Keratinocyte (primary cell): ENCODE measurements at regions not wholly inside any gene's neighbourhood (a gene's known extent, or its start where the extent isn't known, plus 50 kb on each side); places are given as distances from the start of the nearest gene placed in this dataset.

Experiments used
- DNase-seq: peaks from one replicate; pipeline ENCODE4 v3.0.0-alpha.2; 2011; ENCODE audit warnings: low read depth, missing footprints, low spot score
- FAIRE-seq: peaks from 2 replicates; lab custom pipeline; 2011; peaks lifted over from hg19 to GRCh38; lab: Jason Lieb, UNC
- H2AFZ ChIP-seq: 2 replicates; pipeline ENCODE4 v1.6.0; 2012; ENCODE audit warnings: low read length, control low read depth, inconsistent platforms; ENCODE audit not compliant: control insufficient read depth
- H3K27ac ChIP-seq: 2 replicates; pipeline ENCODE4 v1.5.1; 2011; ENCODE audit warnings: low read length; ENCODE audit not compliant: control insufficient read depth, insufficient read depth
- H3K27me3 ChIP-seq: 3 replicates; pipeline ENCODE4 v1.6.0; 2011; ENCODE audit warnings: low read length; ENCODE audit not compliant: control insufficient read depth, insufficient read depth; ENCODE audit errors: extremely low read depth
- H3K36me3 ChIP-seq, 2 experiments: 2 replicates in 1 of 2; 3 replicates in 1 of 2; pipeline ENCODE4 v1.5.1; 2011; ENCODE audit warnings: low read length in 2 of 2, mild to moderate bottlenecking in 1 of 2; ENCODE audit not compliant: control insufficient read depth in 2 of 2, insufficient read depth in 2 of 2; ENCODE audit errors: extremely low read depth in 1 of 2
- H3K4me1 ChIP-seq: 3 replicates; pipeline ENCODE4 v1.5.1; 2011; ENCODE audit warnings: low read length; ENCODE audit not compliant: control insufficient read depth, insufficient read depth; ENCODE audit errors: extremely low read depth
- H3K4me2 ChIP-seq: 3 replicates; pipeline ENCODE4 v1.6.0; 2011; ENCODE audit warnings: low read depth, low read length; ENCODE audit not compliant: control insufficient read depth, insufficient read depth; ENCODE audit errors: extremely low read depth
- H3K4me3 ChIP-seq, 3 experiments: fragments of 200-600 bp in 1 of 3; sonication (generic) in 1 of 3; 2 replicates in 2 of 3; 3 replicates in 1 of 3; pipeline ENCODE4 v1.5.1; 2011 to 2016; ENCODE audit warnings: low read length in 3 of 3, mild to moderate bottlenecking in 3 of 3, control low read depth in 2 of 3, inconsistent platforms in 1 of 3, low read depth in 1 of 3, mixed read lengths in 1 of 3, mixed run types in 1 of 3, moderate library complexity in 1 of 3; ENCODE audit not compliant: control insufficient read depth in 2 of 3, insufficient read depth in 2 of 3; ENCODE audit errors: extremely low read depth in 1 of 3
- H3K79me2 ChIP-seq: 2 replicates; pipeline ENCODE4 v1.6.0; 2012; ENCODE audit warnings: low read length; ENCODE audit not compliant: control insufficient read depth, insufficient read depth
- H3K9ac ChIP-seq: 3 replicates; pipeline ENCODE4 v1.6.0; 2011; ENCODE audit warnings: low read length; ENCODE audit not compliant: control insufficient read depth, insufficient read depth; ENCODE audit errors: extremely low read depth
- H3K9me1 ChIP-seq: 3 replicates; pipeline ENCODE4 v1.6.0; 2011; ENCODE audit warnings: low read length; ENCODE audit not compliant: control insufficient read depth, insufficient read depth; ENCODE audit errors: extremely low read depth
- H3K9me3 ChIP-seq: 2 replicates; pipeline ENCODE4 v1.5.1; 2012; ENCODE audit warnings: low read depth, low read length; ENCODE audit not compliant: control insufficient read depth
- H4K20me1 ChIP-seq: 3 replicates; pipeline ENCODE4 v1.6.0; 2011; ENCODE audit warnings: low read length; ENCODE audit not compliant: control insufficient read depth, insufficient read depth; ENCODE audit errors: extremely low read depth
- EZH2 ChIP-seq: IDR thresholded peaks from one replicate; pipeline ENCODE4 v1.6.1; 2012; ENCODE audit warnings: inconsistent platforms, mild to moderate bottlenecking, low read length, moderate library complexity
- dilution Hi-C: fragments of 300-500 bp; cut with MboI; formaldehyde crosslinking; loops from one replicate; pipeline ENCODE4 v1.7.0; 2020; ENCODE audit warnings: low sequenced_read_pairs; ENCODE audit not compliant: extremely low pct_ligation_motif_present
- TF ChIP-seq, protein P1 (sequence below), 3 experiments: IDR thresholded peaks in 1 of 3; conservative IDR thresholded peaks in 1 of 3; optimal IDR thresholded peaks in 1 of 3; 2 replicates in 2 of 3; 3 replicates in 1 of 3; pipeline versions ENCODE3 to v1.5.1; 2011; ENCODE audit warnings: low read length in 3 of 3, mild to moderate bottlenecking in 3 of 3, moderate library complexity in 2 of 3, control low read depth in 1 of 3, inconsistent platforms in 1 of 3; ENCODE audit not compliant: insufficient read depth in 2 of 3; ENCODE audit errors: extremely low read depth in 1 of 3

DNA sequence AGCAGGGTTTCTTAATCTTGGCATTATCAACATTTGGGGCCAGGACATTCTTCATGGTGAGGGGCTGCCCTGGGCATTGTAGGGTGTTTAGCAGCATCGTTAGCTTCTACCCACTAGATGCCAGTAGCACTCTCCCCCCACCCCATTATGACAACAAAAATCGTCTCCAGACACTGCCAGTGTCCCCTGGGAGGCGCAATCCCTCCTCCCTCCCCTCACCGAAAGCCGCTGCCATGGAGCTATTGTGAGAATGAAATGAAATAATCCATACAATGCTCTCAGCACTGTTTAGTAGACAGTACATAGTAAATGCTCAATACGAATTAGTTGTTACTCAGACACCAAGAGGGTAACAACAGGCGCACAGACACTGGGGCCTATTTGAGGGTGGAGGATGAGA lies 502.9 kb downstream of the NPIPA7 start:
- DNase-seq (no peak), FAIRE-seq (no peak)
- Histone ChIP-seq H3K9me3 (no peaks in the 10 kb centered on the region), H3K36me3 (no peaks in the 10 kb centered on the region), H2AFZ (no peak overlapping the region), H3K9me1 (no peaks in the 10 kb centered on the region), H3K4me2 (no peak overlapping the region), H3K27ac (no peak overlapping the region), H3K79me2 (no peaks in the 10 kb centered on the region), H4K20me1 (no peaks in the 10 kb centered on the region), H3K9ac (no peak overlapping the region), H3K4me1 (no peaks in the 10 kb centered on the region), H3K27me3 (no peaks in the 10 kb centered on the region), H3K4me3 (no peak overlapping the region)
- dilution Hi-C loops: no loop called here
- TF ChIP-seq, protein P1, sequence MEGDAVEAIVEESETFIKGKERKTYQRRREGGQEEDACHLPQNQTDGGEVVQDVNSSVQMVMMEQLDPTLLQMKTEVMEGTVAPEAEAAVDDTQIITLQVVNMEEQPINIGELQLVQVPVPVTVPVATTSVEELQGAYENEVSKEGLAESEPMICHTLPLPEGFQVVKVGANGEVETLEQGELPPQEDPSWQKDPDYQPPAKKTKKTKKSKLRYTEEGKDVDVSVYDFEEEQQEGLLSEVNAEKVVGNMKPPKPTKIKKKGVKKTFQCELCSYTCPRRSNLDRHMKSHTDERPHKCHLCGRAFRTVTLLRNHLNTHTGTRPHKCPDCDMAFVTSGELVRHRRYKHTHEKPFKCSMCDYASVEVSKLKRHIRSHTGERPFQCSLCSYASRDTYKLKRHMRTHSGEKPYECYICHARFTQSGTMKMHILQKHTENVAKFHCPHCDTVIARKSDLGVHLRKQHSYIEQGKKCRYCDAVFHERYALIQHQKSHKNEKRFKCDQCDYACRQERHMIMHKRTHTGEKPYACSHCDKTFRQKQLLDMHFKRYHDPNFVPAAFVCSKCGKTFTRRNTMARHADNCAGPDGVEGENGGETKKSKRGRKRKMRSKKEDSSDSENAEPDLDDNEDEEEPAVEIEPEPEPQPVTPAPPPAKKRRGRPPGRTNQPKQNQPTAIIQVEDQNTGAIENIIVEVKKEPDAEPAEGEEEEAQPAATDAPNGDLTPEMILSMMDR (optimal IDR thresholded peaks at IDR 0.05 in 1 of 3, IDR thresholded peaks at IDR 0.05 in 1 of 3, conservative IDR thresholded peaks at IDR 0.05 in 1 of 3; ENCODE audit: extremely low read depth in 1 of 3, insufficient read depth in 2 of 3, low read length in 3 of 3): no peak
- no peak for TF ChIP-seq EZH2

DNA sequence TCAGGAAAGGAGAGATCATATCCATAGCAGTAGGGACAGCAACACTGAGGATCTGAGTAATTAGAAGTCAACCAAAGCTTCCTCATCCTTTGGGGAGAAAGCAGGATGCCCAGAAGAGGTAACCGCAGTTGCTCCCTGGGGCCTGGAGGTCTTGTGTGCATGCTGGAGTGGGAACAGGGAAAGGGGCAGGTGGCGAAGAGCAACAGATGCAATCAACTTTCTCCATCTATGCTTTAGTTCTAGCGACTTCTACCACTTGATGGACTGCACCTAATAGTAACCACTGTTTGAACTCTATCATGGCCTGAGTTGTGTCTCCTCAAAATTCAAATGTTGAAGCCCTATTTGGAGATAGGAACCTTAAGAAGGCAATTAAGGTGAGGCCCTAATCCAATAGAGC lies 503.8 kb downstream of the NPIPA7 start:
- dilution Hi-C loops: no loop called here

More for the DNA sequence above, 503.8 kb downstream of the NPIPA7 start:
- Histone ChIP-seq H3K9me1 (no peaks in the 10 kb centered on the region), H3K9me3 (no peaks in the 10 kb centered on the region), H3K79me2 (no peaks in the 10 kb centered on the region), H3K4me2 (no peak overlapping the region), H3K36me3 (no peaks in the 10 kb centered on the region), H3K27me3 (no peaks in the 10 kb centered on the region), H4K20me1 (no peaks in the 10 kb centered on the region), H2AFZ (no peak overlapping the region), H3K9ac (no peak overlapping the region), H3K27ac (no peak overlapping the region), H3K4me3 (no peak overlapping the region), H3K4me1 (no peaks in the 10 kb centered on the region)
- no peak for TF ChIP-seq EZH2
- TF ChIP-seq, protein P1 (optimal IDR thresholded peaks at IDR 0.05 in 1 of 3, IDR thresholded peaks at IDR 0.05 in 1 of 3, conservative IDR thresholded peaks at IDR 0.05 in 1 of 3; ENCODE audit: extremely low read depth in 1 of 3, insufficient read depth in 2 of 3, low read length in 3 of 3): no peak
- DNase-seq: no peak
- no peak for FAIRE-seq
